ENCODE measurements at regions not wholly inside any gene's neighbourhood (a gene's known extent, or its start where the extent isn't known, plus 50 kb on each side); places are given as distances from the start of the nearest gene placed in this dataset.

DNA sequence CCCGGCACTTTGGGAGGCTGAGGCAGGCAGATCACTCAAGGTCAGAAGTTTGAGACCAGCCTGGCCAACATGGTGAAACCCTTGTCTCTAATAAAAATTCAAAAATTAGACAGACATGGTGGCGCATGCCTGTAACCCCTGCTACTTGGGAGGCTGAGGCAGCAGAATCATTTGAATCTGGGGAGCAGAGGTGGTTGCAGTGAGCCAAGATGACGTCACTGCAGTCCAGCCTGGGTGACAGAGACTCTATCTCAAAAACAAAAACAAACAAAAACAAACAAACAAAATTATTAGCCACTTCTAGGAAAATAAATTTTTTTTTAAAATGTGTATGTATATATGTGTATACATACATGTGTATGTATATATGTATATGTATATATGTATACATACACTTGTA lies 320.3 kb upstream of the ADGRL4 start:
- no peak overlapping the region for H3K27ac ChIP-seq (replicated peaks)
- H3K27me3 ChIP-seq (ENCODE audit: insufficient read depth, poor library complexity, severe bottlenecking) = no peaks in the 10 kb centered on the region
- H3K4me3 ChIP-seq (replicated peaks; ENCODE audit: insufficient read depth, low read length) = no peak overlapping the region
- TF ChIP-seq POLR2AphosphoS5 (IDR thresholded peaks at IDR 0.05; ENCODE audit: low read depth) (no peak), GABPA (IDR thresholded peaks at IDR 0.05; ENCODE audit: low read depth) (no peak), SPI1 (IDR thresholded peaks at IDR 0.05; ENCODE audit: borderline replicate concordance, low read depth) (no peak)
- TF ChIP-seq, protein P1, sequence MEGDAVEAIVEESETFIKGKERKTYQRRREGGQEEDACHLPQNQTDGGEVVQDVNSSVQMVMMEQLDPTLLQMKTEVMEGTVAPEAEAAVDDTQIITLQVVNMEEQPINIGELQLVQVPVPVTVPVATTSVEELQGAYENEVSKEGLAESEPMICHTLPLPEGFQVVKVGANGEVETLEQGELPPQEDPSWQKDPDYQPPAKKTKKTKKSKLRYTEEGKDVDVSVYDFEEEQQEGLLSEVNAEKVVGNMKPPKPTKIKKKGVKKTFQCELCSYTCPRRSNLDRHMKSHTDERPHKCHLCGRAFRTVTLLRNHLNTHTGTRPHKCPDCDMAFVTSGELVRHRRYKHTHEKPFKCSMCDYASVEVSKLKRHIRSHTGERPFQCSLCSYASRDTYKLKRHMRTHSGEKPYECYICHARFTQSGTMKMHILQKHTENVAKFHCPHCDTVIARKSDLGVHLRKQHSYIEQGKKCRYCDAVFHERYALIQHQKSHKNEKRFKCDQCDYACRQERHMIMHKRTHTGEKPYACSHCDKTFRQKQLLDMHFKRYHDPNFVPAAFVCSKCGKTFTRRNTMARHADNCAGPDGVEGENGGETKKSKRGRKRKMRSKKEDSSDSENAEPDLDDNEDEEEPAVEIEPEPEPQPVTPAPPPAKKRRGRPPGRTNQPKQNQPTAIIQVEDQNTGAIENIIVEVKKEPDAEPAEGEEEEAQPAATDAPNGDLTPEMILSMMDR (IDR thresholded peaks at IDR 0.05; ENCODE audit: insufficient read depth, low read length) = no peak
- TF ChIP-seq, protein P2, sequence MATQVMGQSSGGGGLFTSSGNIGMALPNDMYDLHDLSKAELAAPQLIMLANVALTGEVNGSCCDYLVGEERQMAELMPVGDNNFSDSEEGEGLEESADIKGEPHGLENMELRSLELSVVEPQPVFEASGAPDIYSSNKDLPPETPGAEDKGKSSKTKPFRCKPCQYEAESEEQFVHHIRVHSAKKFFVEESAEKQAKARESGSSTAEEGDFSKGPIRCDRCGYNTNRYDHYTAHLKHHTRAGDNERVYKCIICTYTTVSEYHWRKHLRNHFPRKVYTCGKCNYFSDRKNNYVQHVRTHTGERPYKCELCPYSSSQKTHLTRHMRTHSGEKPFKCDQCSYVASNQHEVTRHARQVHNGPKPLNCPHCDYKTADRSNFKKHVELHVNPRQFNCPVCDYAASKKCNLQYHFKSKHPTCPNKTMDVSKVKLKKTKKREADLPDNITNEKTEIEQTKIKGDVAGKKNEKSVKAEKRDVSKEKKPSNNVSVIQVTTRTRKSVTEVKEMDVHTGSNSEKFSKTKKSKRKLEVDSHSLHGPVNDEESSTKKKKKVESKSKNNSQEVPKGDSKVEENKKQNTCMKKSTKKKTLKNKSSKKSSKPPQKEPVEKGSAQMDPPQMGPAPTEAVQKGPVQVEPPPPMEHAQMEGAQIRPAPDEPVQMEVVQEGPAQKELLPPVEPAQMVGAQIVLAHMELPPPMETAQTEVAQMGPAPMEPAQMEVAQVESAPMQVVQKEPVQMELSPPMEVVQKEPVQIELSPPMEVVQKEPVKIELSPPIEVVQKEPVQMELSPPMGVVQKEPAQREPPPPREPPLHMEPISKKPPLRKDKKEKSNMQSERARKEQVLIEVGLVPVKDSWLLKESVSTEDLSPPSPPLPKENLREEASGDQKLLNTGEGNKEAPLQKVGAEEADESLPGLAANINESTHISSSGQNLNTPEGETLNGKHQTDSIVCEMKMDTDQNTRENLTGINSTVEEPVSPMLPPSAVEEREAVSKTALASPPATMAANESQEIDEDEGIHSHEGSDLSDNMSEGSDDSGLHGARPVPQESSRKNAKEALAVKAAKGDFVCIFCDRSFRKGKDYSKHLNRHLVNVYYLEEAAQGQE (IDR thresholded peaks at IDR 0.05; ENCODE audit: insufficient replicate concordance, low read depth) = no peak
- no peak for DNase-seq (ENCODE audit: low read depth in 1 of 2, low spot score in 1 of 2)

DNA sequence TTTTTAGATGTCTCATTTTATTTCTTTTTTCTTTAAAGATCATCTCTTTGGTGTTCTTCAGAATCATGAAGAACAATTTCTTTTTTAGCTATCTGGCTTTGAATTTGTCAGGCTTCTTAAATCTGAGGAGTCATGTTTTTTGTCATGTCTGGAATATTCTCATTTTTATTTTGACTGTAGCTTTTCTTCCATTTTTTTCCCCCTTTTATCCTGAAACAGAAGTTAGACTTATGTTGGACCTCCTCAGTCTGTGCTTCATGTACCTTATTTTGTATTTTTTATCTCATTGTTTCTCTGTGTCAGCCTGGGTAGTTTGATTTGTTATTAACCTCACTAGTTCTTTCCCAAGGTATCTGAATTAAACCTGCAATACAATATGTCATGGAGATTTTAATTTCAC lies 319.2 kb upstream of the ADGRL4 start:
- Histone ChIP-seq H3K4me3 (replicated peaks; ENCODE audit: insufficient read depth, low read length) (no peak overlapping the region), H3K27me3 (ENCODE audit: insufficient read depth, poor library complexity, severe bottlenecking) (no peaks in the 10 kb centered on the region), H3K27ac (replicated peaks) (no peak overlapping the region)
- DNase-seq (ENCODE audit: low read depth in 1 of 2, low spot score in 1 of 2) = no peak
- TF ChIP-seq SPI1 (IDR thresholded peaks at IDR 0.05; ENCODE audit: borderline replicate concordance, low read depth) (no peak), GABPA (IDR thresholded peaks at IDR 0.05; ENCODE audit: low read depth) (no peak), POLR2AphosphoS5 (IDR thresholded peaks at IDR 0.05; ENCODE audit: low read depth) (no peak)
- TF ChIP-seq, protein P1 (IDR thresholded peaks at IDR 0.05; ENCODE audit: insufficient read depth, low read length) = no peak

DNA sequence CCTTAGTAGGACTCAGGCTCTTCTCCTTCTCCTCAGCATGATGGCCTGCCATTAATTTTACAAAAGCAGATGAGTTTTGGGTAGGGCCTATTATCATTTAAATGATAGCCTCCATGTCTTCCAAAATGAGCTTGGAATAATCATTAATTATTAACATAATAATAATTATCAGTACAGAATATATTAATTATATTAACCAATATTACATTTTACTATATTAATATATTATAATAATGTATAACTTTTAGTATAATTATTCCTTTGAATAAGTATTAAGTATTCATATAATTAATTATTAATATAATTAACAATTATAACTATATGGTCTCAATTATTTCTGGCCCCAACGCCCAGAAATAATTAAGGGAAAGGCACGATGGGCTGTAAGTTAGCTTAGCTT lies 318.6 kb upstream of the ADGRL4 start:
- Histone ChIP-seq H3K27ac (replicated peaks) (no peak overlapping the region), H3K27me3 (ENCODE audit: insufficient read depth, poor library complexity, severe bottlenecking) (no peaks in the 10 kb centered on the region), H3K4me3 (replicated peaks; ENCODE audit: insufficient read depth, low read length) (no peak overlapping the region)
- DNase-seq (ENCODE audit: low read depth in 1 of 2, low spot score in 1 of 2) = no peak
- TF ChIP-seq GABPA (IDR thresholded peaks at IDR 0.05; ENCODE audit: low read depth) = no peak
- no peak for TF ChIP-seq SPI1 (IDR thresholded peaks at IDR 0.05; ENCODE audit: borderline replicate concordance, low read depth)
- TF ChIP-seq, protein P2 (IDR thresholded peaks at IDR 0.05; ENCODE audit: insufficient replicate concordance, low read depth) = no peak
- TF ChIP-seq, protein P1 (IDR thresholded peaks at IDR 0.05; ENCODE audit: insufficient read depth, low read length) = no peak
- no peak for TF ChIP-seq POLR2AphosphoS5 (IDR thresholded peaks at IDR 0.05; ENCODE audit: low read depth)
